Anterior cingulate cortex (tissue), 58 donors: ENCODE measurements at regions not wholly inside any gene's neighbourhood (a gene's known extent, or its start where the extent isn't known, plus 50 kb on each side); places are given as distances from the start of the nearest gene placed in this dataset.
"Not testable (repeated sequence)": the region's sequence is repeated elsewhere in the genome, so short reads cannot be mapped to it uniquely, and the experiment has no call there.

Experiments
- DNase-seq, 58 donors: peaks; one replicate each; lab custom pipeline; 2025; lab: John Stamatoyannopoulos, UW

DNA sequence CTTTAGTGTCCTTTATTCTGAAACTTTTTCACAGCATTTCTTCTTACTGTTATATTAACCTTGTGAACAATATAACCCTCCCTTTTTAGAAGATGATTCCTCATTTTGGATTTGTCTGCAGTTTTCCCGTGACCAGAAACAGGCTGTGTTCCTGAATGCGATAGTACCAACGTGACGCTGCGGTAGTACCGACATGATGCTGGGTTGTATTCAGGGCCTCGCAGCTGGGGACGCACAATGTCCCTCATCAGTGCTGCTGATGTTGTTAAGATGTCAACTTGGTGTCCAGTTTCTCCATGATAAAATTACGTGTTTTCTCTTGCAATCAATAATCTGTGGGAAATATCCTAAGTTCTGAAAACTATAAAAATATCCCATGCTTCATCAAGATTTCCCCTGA lies 761.4 kb upstream of the TPTE start:
- no peak for DNase-seq

DNA sequence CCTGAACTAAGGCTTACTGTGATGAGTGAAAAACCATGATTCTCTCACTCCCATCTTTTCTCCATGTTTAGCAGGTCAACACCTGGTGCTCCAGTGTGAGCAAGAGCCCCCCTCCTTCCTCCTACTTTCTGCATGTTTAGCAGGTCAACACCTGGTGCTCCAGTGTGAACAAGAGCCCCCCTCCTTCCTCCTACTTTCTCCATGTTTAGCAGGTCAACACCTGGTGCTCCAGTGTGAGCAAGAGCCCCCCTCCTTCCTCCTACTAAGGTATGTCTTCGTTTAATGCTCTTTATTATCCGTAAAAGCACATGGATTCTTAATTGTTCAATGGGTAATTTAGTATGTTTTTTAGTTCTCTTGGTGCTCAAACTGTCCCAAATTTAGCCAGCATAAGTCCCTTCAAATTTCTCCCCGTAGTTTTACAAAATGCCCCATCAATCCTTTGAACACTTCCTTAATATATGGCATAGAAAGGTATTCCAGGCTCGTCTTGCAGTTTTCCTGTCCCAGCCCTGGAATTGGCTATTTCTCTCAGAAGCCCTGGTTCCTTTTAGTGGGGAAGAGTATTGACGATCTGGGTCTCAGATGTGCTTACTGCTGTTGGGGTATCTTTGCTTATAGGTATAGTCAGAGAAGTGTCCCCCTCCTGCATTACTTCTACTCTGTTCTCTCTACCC lies 760.8 kb upstream of the TPTE start:
- DNase-seq: no peak

DNA sequence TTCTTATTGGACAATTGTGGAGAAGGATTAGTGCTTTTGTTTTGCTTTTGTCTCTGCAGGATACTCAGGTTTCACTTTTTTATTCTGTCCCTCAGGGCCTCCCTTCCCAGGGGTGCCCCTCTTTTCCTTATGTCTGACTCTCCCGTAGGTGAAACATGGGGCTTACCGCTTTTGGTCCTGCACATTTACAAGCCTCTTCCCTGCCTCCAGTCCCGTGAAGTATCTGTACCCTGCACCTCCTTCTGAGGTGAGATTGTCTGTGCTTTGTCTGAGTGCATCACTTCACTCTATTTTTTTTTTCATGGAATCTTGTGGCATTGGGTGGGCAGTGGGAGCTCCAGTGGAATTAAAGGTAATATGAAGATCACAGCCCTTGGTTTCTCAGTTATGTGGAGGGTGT lies 758.1 kb upstream of the TPTE start:
- no peak for DNase-seq

GRCh38 chr21:9763807-9764206 lies 757.6 kb upstream of the TPTE start:
- no peak for DNase-seq

- DNase-seq: not testable (repeated sequence)
Measured at GRCh38 chr21:9764294-9764693, 757.1 kb upstream of the TPTE start.

GRCh38 chr21:9765538-9765937 lies 755.8 kb upstream of the TPTE start:
- DNase-seq: not testable (repeated sequence)

DNA sequence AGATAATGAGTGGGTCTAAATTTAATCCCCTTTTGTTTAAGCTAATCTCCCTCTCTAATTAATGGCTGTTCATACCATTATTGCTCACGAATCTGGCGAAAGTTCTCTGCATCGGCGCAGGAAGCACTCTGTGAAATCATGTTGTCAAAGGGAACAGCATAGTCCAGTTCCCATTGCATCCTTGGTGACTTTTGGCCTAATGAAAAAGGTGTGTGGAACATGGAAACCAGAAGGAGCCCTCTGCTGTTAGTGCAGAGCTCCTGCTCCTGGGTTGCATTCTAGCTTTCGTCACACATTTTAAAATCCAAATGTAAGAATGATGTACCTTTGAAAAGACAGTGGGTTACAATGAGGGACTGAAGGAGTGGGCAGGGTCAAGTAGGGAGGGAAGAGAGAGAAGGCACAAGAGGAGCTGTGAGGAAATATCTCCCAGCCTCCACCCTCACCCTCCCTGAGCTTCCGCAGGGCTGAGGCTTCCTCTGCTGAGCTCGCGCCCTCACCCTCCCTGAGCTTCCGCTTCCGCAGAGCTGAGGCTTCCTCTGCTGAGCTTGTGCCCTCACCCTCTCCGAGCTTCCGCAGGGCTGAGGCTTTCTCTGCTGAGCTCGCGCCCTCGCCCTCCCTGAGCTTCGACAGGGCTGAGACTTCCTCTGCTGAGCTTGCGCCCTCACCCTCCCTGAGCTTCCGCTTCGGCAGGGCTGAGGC lies 754.3 kb upstream of the TPTE start:
- DNase-seq: not testable (repeated sequence)

- DNase-seq: peak in 1 of 58 donors; percentile 26
Measured at GRCh38 chr21:9767592-9768375, 753.6 kb upstream of the TPTE start.

GRCh38 chr21:9768376-9769130 lies 752.8 kb upstream of the TPTE start:
- not testable (repeated sequence) for DNase-seq

GRCh38 chr21:9769131-9769498 lies 752.3 kb upstream of the TPTE start:
- not testable (repeated sequence) for DNase-seq

GRCh38 chr21:9769718-9770690 lies 751.4 kb upstream of the TPTE start:
- DNase-seq: not testable (repeated sequence)

- not testable (repeated sequence) for DNase-seq
Measured at GRCh38 chr21:9771466-9772347, 749.7 kb upstream of the TPTE start.

GRCh38 chr21:9772348-9772672 lies 749.1 kb upstream of the TPTE start:
- no peak for DNase-seq

DNA sequence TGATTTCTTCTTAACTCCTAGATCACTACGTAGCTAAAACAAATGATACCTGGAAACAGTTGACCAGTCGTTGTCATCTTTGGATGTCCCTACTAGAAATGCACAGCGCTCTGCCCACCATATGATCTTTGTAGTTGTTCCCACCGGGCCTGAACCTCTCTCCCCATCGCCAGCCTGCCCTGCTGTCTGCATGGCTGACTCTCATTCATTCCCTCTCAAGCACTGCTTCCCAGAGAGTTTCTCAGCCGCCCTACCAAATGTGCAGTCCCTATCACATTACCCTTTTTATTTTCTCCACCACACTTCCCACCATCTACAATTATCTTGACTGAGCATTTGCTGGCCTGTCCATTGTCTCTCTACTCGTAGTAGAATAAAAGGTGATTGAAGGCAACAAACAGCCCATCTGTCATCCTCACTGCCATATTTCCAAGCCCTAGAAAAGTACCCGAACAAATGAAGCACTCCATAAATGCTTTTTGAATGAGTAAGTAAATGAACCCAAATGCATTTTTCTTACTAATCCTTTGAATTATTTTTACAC lies 748.4 kb upstream of the TPTE start:
- not testable (repeated sequence) for DNase-seq

DNA sequence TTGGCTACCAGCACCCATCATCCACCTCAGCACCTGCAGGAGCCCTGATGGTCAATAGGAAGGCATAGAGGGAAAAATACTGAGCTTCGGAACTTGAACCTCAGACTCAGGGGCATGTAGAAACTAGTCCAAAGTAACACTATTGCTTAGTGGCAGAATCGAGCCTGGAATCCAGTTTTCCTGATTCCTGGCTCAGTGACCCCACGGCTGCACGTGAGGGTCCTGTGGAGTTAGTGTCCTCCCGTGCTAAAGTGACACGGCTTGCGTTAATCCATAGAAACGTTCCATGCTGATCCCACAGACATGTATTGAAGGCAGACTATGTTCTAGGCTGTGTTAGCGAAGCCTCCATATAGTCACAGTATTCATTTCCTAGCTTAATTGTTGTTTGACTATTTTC lies 747.0 kb upstream of the TPTE start:
- DNase-seq: no peak

GRCh38 chr21:9774901-9775593 lies 746.3 kb upstream of the TPTE start:
- not testable (repeated sequence) for DNase-seq

GRCh38 chr21:9775877-9776276 lies 745.5 kb upstream of the TPTE start:
- not testable (repeated sequence) for DNase-seq
